NOMO-1 treated with dmso at 0.1 percent for 144 hours (cell line): ENCODE measurements at regions not wholly inside any gene's neighbourhood (a gene's known extent, or its start where the extent isn't known, plus 50 kb on each side); places are given as distances from the start of the nearest gene placed in this dataset.

ENCODE experiments used
- DNase-seq: peaks from one replicate; lab custom pipeline; 2025; ENCODE audit not compliant: unreplicated experiment; lab: John Stamatoyannopoulos, UW

- DNase-seq, result no peak
Observed at GRCh38 chr13:44019651-44020050, 139.9 kb downstream of the LACC1 start.

- no peak for DNase-seq
Observed at GRCh38 chr13:44021422-44021821, 141.7 kb downstream of the LACC1 start.

GRCh38 chr13:44022196-44022595 is 142.5 kb downstream of the LACC1 start:
- DNase-seq, result no peak

DNA sequence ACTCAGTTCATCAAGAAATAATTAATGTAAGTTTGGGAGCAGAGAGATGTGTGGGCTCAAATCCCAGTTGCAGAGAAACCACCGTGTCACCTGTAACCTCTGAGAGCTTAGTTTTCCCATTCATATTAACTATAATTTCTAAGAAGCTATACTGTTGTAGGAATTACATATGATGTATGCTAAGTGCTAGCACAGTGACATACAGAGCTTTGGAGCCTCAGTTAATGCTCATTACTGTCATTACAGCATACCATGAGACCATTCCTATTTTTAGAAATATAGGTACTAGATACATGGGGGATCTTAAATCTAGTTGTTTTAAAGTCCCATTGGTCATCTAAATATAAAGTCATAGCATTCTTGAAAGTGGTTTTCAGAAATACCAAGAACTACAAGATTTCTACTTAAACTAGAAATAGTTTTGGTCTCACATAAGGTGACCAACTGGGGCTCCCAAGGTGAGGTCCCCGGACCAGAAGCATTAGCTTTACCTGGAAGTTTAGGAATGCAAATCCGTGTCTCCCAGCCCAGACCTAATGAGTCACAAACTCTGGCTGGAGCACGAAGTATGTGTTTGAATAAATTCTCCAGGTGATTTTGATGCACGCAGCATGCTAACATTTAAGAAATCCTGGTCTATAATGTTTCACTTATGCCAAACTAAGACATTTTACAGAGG is 144.6 kb downstream of the LACC1 start:
- no peak for DNase-seq

- no peak for DNase-seq
Observed at GRCh38 chr13:44024846-44025195, 145.1 kb downstream of the LACC1 start.

GRCh38 chr13:44026194-44026593 is 146.5 kb downstream of the LACC1 start:
- no peak for DNase-seq

DNA sequence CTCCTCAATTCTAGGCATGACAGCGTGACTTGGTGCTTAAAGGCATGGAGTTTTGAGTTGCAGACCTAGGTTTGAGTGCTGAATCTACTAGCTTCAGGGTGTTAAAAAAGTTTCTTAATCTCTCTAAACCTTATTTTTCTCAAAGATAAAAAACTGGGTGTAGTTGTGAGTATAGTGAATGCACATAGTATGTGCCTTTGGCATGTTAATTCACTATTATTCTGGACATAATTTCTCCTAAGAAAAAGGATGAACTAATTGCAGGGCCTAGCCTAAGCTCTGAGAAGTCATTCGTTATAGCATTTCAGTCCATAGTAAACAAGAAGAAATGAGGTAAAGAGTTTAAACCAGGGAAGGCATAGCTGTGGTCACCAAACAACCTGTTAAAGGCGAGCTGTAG is 149.0 kb downstream of the LACC1 start:
- no peak for DNase-seq

GRCh38 chr13:44030615-44031014 is 150.9 kb downstream of the LACC1 start:
- DNase-seq, result no peak

- no peak for DNase-seq
Observed at GRCh38 chr13:44031555-44031954, 151.9 kb downstream of the LACC1 start.

DNA sequence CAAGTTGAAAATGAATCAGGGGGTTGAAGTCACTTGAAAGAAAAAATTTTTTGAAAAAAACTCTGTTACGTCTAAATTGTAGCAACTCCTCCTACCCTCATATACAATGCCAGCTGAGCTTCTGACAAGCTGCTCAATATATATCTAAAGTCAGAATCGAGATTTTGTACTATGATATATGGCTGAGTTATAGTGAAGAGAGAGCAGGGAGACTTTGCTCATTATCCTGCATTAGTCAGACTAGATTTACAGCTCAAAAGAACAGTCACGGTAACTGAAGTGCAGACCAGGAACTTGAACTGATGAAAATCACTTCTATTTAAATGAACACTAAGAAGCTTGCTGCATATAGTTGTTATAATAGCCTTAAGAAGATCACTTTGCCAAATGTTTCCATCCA is 153.1 kb downstream of the LACC1 start:
- DNase-seq, result no peak

GRCh38 chr13:44035400-44035799 is 155.7 kb downstream of the LACC1 start:
- DNase-seq, result no peak

DNA sequence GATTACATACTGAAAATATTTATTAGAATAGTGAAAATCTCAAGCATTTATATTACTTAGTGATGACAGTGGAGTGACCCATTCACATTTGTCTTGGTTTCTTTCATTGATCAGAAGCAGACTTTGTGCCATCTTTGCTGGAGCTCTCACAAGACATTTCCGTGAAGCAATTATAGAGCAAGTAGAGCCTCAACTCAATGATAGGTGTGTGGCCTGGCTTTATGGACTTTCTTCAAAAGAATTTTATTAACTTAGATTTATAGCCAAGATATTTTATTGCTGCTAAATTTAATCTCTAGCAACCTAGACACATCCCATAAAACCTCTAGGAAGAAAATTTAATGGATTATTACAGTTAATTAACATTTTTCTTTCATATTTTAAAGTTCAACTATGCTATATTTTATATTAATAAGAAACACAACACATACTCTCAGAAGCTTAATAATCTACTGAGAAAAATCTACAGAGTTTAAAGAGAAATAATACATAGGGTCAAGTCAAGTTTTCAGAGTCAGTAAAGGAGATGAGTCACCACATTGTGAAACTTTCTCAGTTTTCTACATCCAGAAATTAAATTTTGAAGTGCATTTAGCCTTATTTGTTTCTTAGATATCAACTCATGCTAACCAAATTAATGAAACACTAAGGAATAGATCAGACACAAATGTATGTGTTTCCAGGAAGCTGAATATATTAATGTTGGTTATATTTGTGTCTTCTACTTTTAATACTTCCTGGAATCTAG is 160.5 kb downstream of the LACC1 start:
- no peak for DNase-seq

GRCh38 chr13:44040818-44041100 is 161.1 kb downstream of the LACC1 start:
- no peak for DNase-seq

GRCh38 chr13:44044547-44045179 is 165.0 kb downstream of the LACC1 start:
- DNase-seq, result no peak

DNA sequence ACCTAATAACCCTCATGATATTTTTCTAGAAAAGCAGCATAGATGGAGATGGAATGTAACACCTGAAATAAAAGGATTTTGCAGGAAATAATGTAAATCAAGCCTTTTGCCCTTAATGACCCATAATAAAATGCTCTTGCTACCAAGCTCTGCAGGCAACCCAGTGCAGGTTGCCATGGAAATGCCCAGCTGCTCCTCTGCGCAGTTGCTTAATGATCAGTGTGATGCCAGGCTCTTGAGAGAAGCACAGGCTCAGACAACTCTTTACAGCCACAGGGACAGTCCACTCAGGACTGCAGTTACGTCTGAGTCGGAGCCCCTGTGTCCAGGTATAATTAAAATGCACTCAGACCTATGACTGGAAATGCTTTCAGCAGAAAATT is 165.5 kb downstream of the LACC1 start:
- DNase-seq, result no peak

DNA sequence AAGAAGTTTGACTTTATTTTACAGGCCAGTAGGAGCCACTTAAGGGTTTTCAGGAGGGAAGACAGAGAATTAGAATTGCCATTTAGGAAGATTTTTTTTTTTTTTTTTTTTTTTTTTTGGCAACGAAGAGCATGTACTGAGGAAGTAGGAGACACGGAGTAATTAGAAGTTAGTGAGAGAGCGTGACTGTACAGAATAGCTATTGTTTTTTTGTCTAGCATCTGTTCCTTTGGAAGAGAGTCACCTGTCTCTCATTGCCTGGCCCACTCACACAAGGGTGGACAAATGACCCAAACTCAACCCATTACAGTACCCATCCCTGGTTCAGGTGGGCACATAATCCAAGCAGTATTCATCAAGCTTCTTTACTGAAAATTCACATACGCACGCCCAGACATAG is 166.7 kb downstream of the LACC1 start:
- no peak for DNase-seq

DNA sequence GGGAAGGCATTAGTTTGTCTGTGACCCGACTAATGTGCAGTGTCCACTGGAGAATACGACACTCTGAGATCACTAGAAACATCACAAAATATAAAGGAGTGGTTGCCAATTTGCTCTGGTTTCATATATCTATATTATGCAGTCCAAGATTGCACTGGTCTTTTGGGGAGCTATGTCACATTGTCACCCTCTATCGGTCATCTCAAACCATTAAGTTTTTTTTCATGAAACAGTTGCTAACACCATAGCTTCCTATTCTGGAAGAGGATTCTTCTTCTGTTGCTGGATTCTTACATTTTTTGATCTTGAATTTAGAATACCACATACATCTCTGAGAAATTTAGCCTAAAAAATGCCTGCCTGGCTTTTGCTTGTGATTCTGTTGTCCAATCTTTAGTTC is 168.6 kb downstream of the LACC1 start:
- no peak for DNase-seq

- DNase-seq, result no peak
Observed at GRCh38 chr13:44049081-44049945, 169.6 kb downstream of the LACC1 start.

DNA sequence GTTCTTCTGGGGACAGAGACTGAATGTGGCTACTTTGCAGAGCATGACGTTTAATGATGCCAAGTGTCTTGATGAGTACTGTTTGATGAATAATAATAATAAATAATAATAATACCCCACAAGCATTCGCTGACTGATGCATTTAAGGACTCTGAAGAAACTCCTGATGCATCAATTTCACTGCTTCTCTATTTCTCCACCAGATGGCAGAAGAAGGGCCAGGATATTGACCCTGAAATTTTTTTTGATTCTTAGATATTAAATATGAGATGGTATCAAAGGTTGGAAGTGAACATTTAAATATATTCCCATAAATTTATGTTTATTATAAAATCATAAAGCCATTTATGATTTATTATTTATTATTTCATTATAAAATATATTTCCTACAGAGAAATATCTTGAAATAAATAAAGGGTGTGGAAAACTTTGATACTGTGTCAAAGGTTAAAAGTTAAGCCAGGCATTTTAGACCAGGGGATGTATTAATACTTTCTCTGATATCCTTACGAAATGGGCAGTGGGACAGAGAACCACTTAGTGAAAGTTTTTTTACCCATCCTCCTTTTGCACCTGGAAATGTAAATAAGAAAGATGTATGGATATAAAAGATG is 170.9 kb downstream of the LACC1 start:
- DNase-seq, result no peak

DNA sequence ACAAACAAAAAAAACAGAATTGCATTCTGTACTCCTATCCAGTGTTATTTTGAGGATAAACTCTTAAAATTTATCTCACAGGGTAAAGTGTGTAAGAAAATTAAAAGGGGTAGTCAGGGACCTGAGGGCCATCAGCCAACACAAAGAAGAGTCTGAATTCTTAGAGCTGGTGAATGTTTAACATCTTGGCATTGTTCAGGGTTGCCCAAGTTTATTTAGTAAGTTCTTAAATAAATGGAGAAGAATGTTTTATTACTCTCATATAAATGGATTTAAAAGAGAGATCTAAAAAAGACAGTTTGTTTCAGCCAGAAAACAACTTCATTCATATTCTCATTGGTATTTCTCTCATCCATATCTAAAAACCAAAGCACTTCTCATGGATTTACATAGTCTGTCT is 171.7 kb downstream of the LACC1 start:
- DNase-seq, result no peak

- no peak for DNase-seq
Observed at GRCh38 chr13:44051918-44052675, 172.4 kb downstream of the LACC1 start.
